PC-3 (cell line): ENCODE measurements at regions not wholly inside any gene's neighbourhood (a gene's known extent, or its start where the extent isn't known, plus 50 kb on each side); places are given as distances from the start of the nearest gene placed in this dataset.

ENCODE experiments used
- EZH2phosphoT487 ChIP-seq: fragments of 300-600 bp; sonication (generic); IDR thresholded peaks from 2 replicates; pipeline ENCODE4 v1.6.1; 2018; ENCODE audit warnings: mild to moderate bottlenecking, antibody characterized with exemption, low read length, borderline replicate concordance
- TF ChIP-seq, protein P1 (sequence below): fragments of 300-600 bp; sonication (generic); conservative IDR thresholded peaks from 2 replicates; pipeline ENCODE4 v1.5.1; 2017; ENCODE audit warnings: antibody characterized with exemption, low read depth, mild to moderate bottlenecking, low read length

DNA sequence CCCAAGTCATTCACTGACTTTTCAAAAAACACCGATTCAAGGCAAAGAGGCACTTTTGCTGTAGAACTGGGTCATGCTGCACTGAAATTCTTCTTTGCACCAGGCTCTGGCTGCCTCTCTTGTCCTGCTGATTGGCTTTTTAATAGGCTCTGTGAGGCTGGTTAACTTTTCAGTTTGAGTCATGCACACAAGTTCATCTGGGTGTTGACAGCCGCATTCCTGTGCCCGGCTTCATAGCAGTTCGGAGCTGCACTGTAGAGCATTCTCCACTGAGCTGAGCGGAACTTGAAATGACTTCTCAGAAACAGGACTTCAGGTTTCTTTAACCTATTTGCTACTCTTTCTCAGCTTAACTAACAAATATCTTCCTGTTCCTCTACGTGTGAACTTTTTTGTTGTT is 978.3 kb downstream of the UQCRFS1 start:
- TF ChIP-seq, protein P1, sequence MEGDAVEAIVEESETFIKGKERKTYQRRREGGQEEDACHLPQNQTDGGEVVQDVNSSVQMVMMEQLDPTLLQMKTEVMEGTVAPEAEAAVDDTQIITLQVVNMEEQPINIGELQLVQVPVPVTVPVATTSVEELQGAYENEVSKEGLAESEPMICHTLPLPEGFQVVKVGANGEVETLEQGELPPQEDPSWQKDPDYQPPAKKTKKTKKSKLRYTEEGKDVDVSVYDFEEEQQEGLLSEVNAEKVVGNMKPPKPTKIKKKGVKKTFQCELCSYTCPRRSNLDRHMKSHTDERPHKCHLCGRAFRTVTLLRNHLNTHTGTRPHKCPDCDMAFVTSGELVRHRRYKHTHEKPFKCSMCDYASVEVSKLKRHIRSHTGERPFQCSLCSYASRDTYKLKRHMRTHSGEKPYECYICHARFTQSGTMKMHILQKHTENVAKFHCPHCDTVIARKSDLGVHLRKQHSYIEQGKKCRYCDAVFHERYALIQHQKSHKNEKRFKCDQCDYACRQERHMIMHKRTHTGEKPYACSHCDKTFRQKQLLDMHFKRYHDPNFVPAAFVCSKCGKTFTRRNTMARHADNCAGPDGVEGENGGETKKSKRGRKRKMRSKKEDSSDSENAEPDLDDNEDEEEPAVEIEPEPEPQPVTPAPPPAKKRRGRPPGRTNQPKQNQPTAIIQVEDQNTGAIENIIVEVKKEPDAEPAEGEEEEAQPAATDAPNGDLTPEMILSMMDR, result no peak
- no peak for TF ChIP-seq EZH2phosphoT487
